Common myeloid progenitor, CD34-positive (primary cell): ENCODE measurements at regions not wholly inside any gene's neighbourhood (a gene's known extent, or its start where the extent isn't known, plus 50 kb on each side); places are given as distances from the start of the nearest gene placed in this dataset.

Source experiments
- CTCF ChIA-PET: fragments of 350-600 bp; sonication (Branson Sonifier 250); formaldehyde crosslinking; loops from one replicate; lab custom pipeline; 2021; ENCODE audit warnings: antibody characterized with exemption; lab: Charles Lee
- POLR2A ChIA-PET: fragments of 350-600 bp; sonication (Branson Sonifier 250); formaldehyde crosslinking; loops from one replicate; lab custom pipeline; 2021; ENCODE audit warnings: antibody characterized with exemption; lab: Charles Lee
- DNase-seq, 3 donors: peaks; one replicate each; pipeline versions ENCODE4 v3.0.0 to v3.0.0-alpha.2; 2013
- H3K27ac ChIP-seq, 2 experiments: 1 replicate in 1 of 2; 2 replicates in 1 of 2; pipeline ENCODE4 v1.7.0; 2013; ENCODE audit warnings: inconsistent platforms in 2 of 2, low read length in 2 of 2, mild to moderate bottlenecking in 2 of 2, low read depth in 1 of 2, moderate library complexity in 1 of 2; ENCODE audit not compliant: severe bottlenecking in 2 of 2, insufficient read depth in 1 of 2, poor library complexity in 1 of 2
- H3K27me3 ChIP-seq, 5 experiments: replicated peaks in 2 of 5; 1 replicate in 3 of 5; 2 replicates in 2 of 5; pipeline versions ENCODE4 v1.6.1 to v1.7.0; 2013; ENCODE audit warnings: low read length in 4 of 5, mild to moderate bottlenecking in 2 of 5, moderate library complexity in 2 of 5, inconsistent platforms in 1 of 5; ENCODE audit not compliant: insufficient read depth in 5 of 5, control insufficient read depth in 4 of 5
- H3K36me3 ChIP-seq, 4 experiments: 1 replicate in 2 of 4; 2 replicates in 2 of 4; pipeline versions ENCODE4 v1.6.1 to v1.7.0; 2013; ENCODE audit warnings: low read length in 3 of 4, control low read depth in 1 of 4, mild to moderate bottlenecking in 1 of 4; ENCODE audit not compliant: control insufficient read depth in 4 of 4, insufficient read depth in 4 of 4
- H3K4me1 ChIP-seq, 4 experiments: 1 replicate in 3 of 4; 2 replicates in 1 of 4; pipeline versions ENCODE4 v1.6.1 to v1.7.1; 2013; ENCODE audit warnings: low read length in 3 of 4, mild to moderate bottlenecking in 3 of 4, control low read depth in 1 of 4, inconsistent platforms in 1 of 4, moderate library complexity in 1 of 4; ENCODE audit not compliant: control insufficient read depth in 4 of 4, insufficient read depth in 4 of 4; ENCODE audit errors: control extremely low read depth in 1 of 4
- H3K4me3 ChIP-seq, 7 experiments: 1 replicate in 4 of 7; 2 replicates in 3 of 7; pipeline versions ENCODE4 v1.5.1 to v1.7.0; 2013; ENCODE audit warnings: mild to moderate bottlenecking in 7 of 7, low read length in 6 of 7, moderate library complexity in 6 of 7, inconsistent platforms in 2 of 7, low read depth in 2 of 7, control low read depth in 1 of 7; ENCODE audit not compliant: insufficient read depth in 4 of 7, control insufficient read depth in 1 of 7; ENCODE audit errors: extremely low read depth in 1 of 7
- H3K9me3 ChIP-seq, 5 experiments: 1 replicate in 4 of 5; 2 replicates in 1 of 5; pipeline versions ENCODE4 v1.6.1 to v1.7.1; 2013; ENCODE audit warnings: low read length in 4 of 5, mild to moderate bottlenecking in 2 of 5, inconsistent platforms in 1 of 5, low read depth in 1 of 5, moderate library complexity in 1 of 5; ENCODE audit not compliant: control insufficient read depth in 4 of 5, insufficient read depth in 2 of 5; ENCODE audit errors: control extremely low read depth in 1 of 5
- WGBS: methylation state at CpG from one replicate; pipeline ENCODE4 v1.1.5; 2013; ENCODE audit not compliant: insufficient coverage; 5-methylcytosine and 5-hydroxymethylcytosine counted together

- H3K9me3 ChIP-seq, result peaks cover 0 to 17% (median 11%) of the 10 kb centered on the region in 5 experiments
- H3K27ac ChIP-seq, result no peak overlapping the region
- ChIA-PET CTCF (no interaction called here), POLR2A (no interaction called here)
- peaks cover 0 to 23% (median 9%) of the 10 kb centered on the region in 4 experiments for H3K36me3 ChIP-seq
- no peaks in the 10 kb centered on the region for H3K27me3 ChIP-seq
- no peak for DNase-seq
- no peak overlapping the region for H3K4me3 ChIP-seq
- H3K4me1 ChIP-seq, result peaks cover 0 to 3% (median 1%) of the 10 kb centered on the region in 4 experiments
- 100% methylated on average over 2 of the region's 5 CpGs for WGBS
These were observed 115.2 kb downstream of the UTRN start for GRCh38 chr6:144400321-144400720.

GRCh38 chr6:144401736-144402733 lies 116.9 kb downstream of the UTRN start:
- WGBS, result 100% methylated on average over 5 of the region's 13 CpGs
- Histone ChIP-seq H3K36me3 (peaks cover 4 to 23% (median 10%) of the 10 kb centered on the region in 4 experiments), H3K9me3 (peaks cover 0 to 17% (median 11%) of the 10 kb centered on the region in 5 experiments), H3K27me3 (no peaks in the 10 kb centered on the region), H3K4me3 (no peak overlapping the region), H3K4me1 (peaks cover 0 to 6% (median 2%) of the 10 kb centered on the region in 4 experiments), H3K27ac (no peak overlapping the region)
- CTCF ChIA-PET, result interaction anchor here (0.8 kb wide), 1 partner anchor 20 kb away, joined by 3 read pairs; no protein-coding TSS in a partner anchor
- POLR2A ChIA-PET, result no interaction called here
- DNase-seq, result no peak

- 97% methylated on average over 6 of the region's 8 CpGs for WGBS
- POLR2A ChIA-PET, result no interaction called here
- peaks cover 0 to 7% (median 3%) of the 10 kb centered on the region in 4 experiments for H3K4me1 ChIP-seq
- peaks cover 4 to 19% (median 10%) of the 10 kb centered on the region in 4 experiments for H3K36me3 ChIP-seq
- no peak for DNase-seq
- CTCF ChIA-PET, result no interaction called here
- H3K4me3 ChIP-seq, result no peak overlapping the region
- H3K27ac ChIP-seq, result peak overlapping the region in 1 of 2 experiments; percentile 2
- peaks cover 0 to 10% (median 8%) of the 10 kb centered on the region in 5 experiments for H3K9me3 ChIP-seq
- H3K27me3 ChIP-seq, result no peaks in the 10 kb centered on the region
These were observed 117.6 kb downstream of the UTRN start for GRCh38 chr6:144402750-144403149.

GRCh38 chr6:144405163-144405562 lies 120.0 kb downstream of the UTRN start:
- peaks cover 2 to 8% (median 4%) of the 10 kb centered on the region in 4 experiments for H3K36me3 ChIP-seq
- H3K9me3 ChIP-seq, result no peaks in the 10 kb centered on the region
- H3K4me3 ChIP-seq, result no peak overlapping the region
- DNase-seq, result no peak
- no peaks in the 10 kb centered on the region for H3K27me3 ChIP-seq
- no peak overlapping the region for H3K27ac ChIP-seq
- peaks cover 0 to 8% (median 3%) of the 10 kb centered on the region in 4 experiments for H3K4me1 ChIP-seq
- CTCF ChIA-PET, result interaction anchor here (0.7 kb wide), 1 partner anchor 34 kb away, joined by 3 read pairs; no protein-coding TSS in a partner anchor
- POLR2A ChIA-PET, result no interaction called here
- WGBS, result no CpG with 5 or more reads among the region's 5 CpGs

GRCh38 chr6:144406796-144407195 lies 121.7 kb downstream of the UTRN start:
- WGBS, result 68% methylated on average over 3 of the region's 3 CpGs
- no peak overlapping the region for H3K27ac ChIP-seq
- H3K4me3 ChIP-seq, result no peak overlapping the region
- H3K9me3 ChIP-seq, result no peaks in the 10 kb centered on the region
- peaks cover 0 to 13% (median 3%) of the 10 kb centered on the region in 4 experiments for H3K4me1 ChIP-seq
- H3K27me3 ChIP-seq, result no peaks in the 10 kb centered on the region
- DNase-seq, result no peak
- ChIA-PET POLR2A (no interaction called here), CTCF (interaction anchor here (1.1 to 1.2 kb wide), 2 partner anchors 16 to 30 kb away, joined by 3 to 4 read pairs; no protein-coding TSS in a partner anchor)
- peaks cover 2 to 6% (median 4%) of the 10 kb centered on the region in 4 experiments for H3K36me3 ChIP-seq

- POLR2A ChIA-PET, result no interaction called here
- Histone ChIP-seq H3K4me3 (no peak overlapping the region), H3K27ac (no peak overlapping the region), H3K36me3 (peaks cover 0 to 4% (median 3%) of the 10 kb centered on the region in 4 experiments), H3K27me3 (no peaks in the 10 kb centered on the region), H3K4me1 (peaks cover 0 to 10% (median 3%) of the 10 kb centered on the region in 4 experiments), H3K9me3 (no peaks in the 10 kb centered on the region)
- WGBS, result 98% methylated on average over 6 of the region's 6 CpGs
- no peak for DNase-seq
- CTCF ChIA-PET, result no interaction called here
These were observed 123.0 kb downstream of the UTRN start for GRCh38 chr6:144408161-144408560.

GRCh38 chr6:144410059-144410458 lies 124.9 kb downstream of the UTRN start:
- Histone ChIP-seq H3K4me1 (peaks cover 0 to 10% (median 3%) of the 10 kb centered on the region in 4 experiments), H3K27ac (no peak overlapping the region), H3K9me3 (no peaks in the 10 kb centered on the region), H3K36me3 (peaks cover 0 to 4% (median 3%) of the 10 kb centered on the region in 4 experiments), H3K4me3 (no peak overlapping the region), H3K27me3 (no peaks in the 10 kb centered on the region)
- no peak for DNase-seq
- CTCF ChIA-PET, result interaction anchor here (1.5 kb wide), 1 partner anchor 17 kb away, joined by 5 read pairs; no protein-coding TSS in a partner anchor
- POLR2A ChIA-PET, result no interaction called here
